ENCODE measurements at regions not wholly inside any gene's neighbourhood (a gene's known extent, or its start where the extent isn't known, plus 50 kb on each side); places are given as distances from the start of the nearest gene placed in this dataset.

- TF ChIP-seq REST (IDR thresholded peaks at IDR 0.05; ENCODE audit: insufficient read depth in 1 of 2, low read depth in 2 of 2, low read length in 2 of 2) (no peak), POLR2AphosphoS5 (IDR thresholded peaks at IDR 0.05; ENCODE audit: low read depth, low read length) (no peak)
Measured at GRCh38 chr5:4676934-4677333, 463.2 kb upstream of the ADAMTS16 start.

Data from PFSK-1 (cell line).